ENCODE measurements at regions not wholly inside any gene's neighbourhood (a gene's known extent, or its start where the extent isn't known, plus 50 kb on each side); places are given as distances from the start of the nearest gene placed in this dataset.

GRCh38 chr6:3627956-3628835 is 123.3 kb downstream of the PXDC1 start:
- ATAC-seq (peak; percentile 78), DNase-seq (peak; percentile 50)
- CTCF ChIA-PET = interaction anchor here (1.0 kb wide), 1 partner anchor 115 kb away, joined by 3 read pairs; no protein-coding TSS in a partner anchor
- intact Hi-C loops (cut with micrococcal nuclease) = no loop called here
- Mint-ChIP-seq H3K4me1 (ENCODE audit: low read depth) (peaks cover 28% of the 10 kb centered on the region), H3K27me3 (peaks cover 9% of the 10 kb centered on the region), H3K27ac (no peak overlapping the region), H3K9me3 (no peaks in the 10 kb centered on the region), H3K4me3 (no peak overlapping the region), H3K36me3 (ENCODE audit: low read depth) (no peaks in the 10 kb centered on the region)
- TF ChIP-seq CTCF (IDR thresholded peaks at IDR 0.05) = no peak
- POLR2A ChIA-PET = no interaction called here

- no peak overlapping the region for H3K4me3 Mint-ChIP-seq
- H3K9me3 Mint-ChIP-seq = no peaks in the 10 kb centered on the region
- POLR2A ChIA-PET = no interaction called here
- CTCF ChIA-PET = interaction anchor here (1.0 kb wide), 1 partner anchor 115 kb away, joined by 3 read pairs; no protein-coding TSS in a partner anchor
- intact Hi-C loops (cut with micrococcal nuclease) = no loop called here
- no peak for ATAC-seq
- no peak for TF ChIP-seq CTCF (IDR thresholded peaks at IDR 0.05)
- peaks cover 28% of the 10 kb centered on the region for H3K4me1 Mint-ChIP-seq (ENCODE audit: low read depth)
- H3K27me3 Mint-ChIP-seq = peaks cover 10% of the 10 kb centered on the region
- H3K36me3 Mint-ChIP-seq (ENCODE audit: low read depth) = no peaks in the 10 kb centered on the region
- H3K27ac Mint-ChIP-seq = no peak overlapping the region
- no peak for DNase-seq
Measured at GRCh38 chr6:3627501-3627900, 124.0 kb downstream of the PXDC1 start.

DNA sequence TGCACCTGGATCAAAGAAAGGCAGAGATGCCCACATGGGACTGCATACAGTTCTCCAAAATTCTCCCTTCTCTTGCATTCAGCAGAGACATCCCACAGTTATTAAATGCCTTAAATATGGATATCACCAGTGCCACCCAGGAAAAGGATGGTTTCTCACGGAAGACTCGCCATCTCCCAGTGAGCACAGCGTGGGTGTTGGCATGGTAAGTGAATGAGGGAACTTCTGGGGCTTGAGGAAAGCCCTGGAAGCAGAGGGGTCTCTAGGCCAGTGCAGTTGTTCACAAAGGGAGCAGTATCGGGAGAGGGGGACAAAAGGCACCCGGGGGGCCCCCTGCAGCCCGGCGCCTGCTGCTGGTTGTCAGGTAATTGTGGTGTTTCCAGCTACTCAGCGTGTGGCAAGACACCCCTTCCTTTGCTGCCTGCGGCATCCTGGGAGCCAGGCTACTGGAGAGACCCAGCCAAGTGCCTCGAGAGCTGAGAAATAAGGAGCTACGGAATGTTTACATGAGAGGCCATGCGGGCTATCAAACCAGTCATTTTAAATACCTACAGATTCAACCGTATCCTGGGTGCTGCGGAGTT is 125.4 kb downstream of the PXDC1 start:
- intact Hi-C loops (cut with micrococcal nuclease) = no loop called here
- Mint-ChIP-seq H3K9me3 (no peaks in the 10 kb centered on the region), H3K4me1 (ENCODE audit: low read depth) (peaks cover 28% of the 10 kb centered on the region), H3K27ac (no peak overlapping the region), H3K4me3 (no peak overlapping the region), H3K27me3 (peaks cover 14% of the 10 kb centered on the region), H3K36me3 (ENCODE audit: low read depth) (no peaks in the 10 kb centered on the region)
- no peak for TF ChIP-seq CTCF (IDR thresholded peaks at IDR 0.05)
- POLR2A ChIA-PET = no interaction called here
- CTCF ChIA-PET = no interaction called here
- no peak for DNase-seq
- no peak for ATAC-seq

GRCh38 chr6:3625149-3625979 is 126.1 kb downstream of the PXDC1 start:
- ATAC-seq = no peak
- DNase-seq = no peak
- Mint-ChIP-seq H3K9me3 (no peaks in the 10 kb centered on the region), H3K27me3 (peaks cover 14% of the 10 kb centered on the region), H3K27ac (no peak overlapping the region), H3K4me3 (no peak overlapping the region), H3K4me1 (ENCODE audit: low read depth) (peaks cover 28% of the 10 kb centered on the region), H3K36me3 (ENCODE audit: low read depth) (no peaks in the 10 kb centered on the region)
- intact Hi-C loops (cut with micrococcal nuclease) = no loop called here
- CTCF ChIA-PET = interaction anchor here (1.3 kb wide), 1 partner anchor 107 kb away, joined by 4 read pairs; no protein-coding TSS in a partner anchor
- TF ChIP-seq CTCF (IDR thresholded peaks at IDR 0.05) = no peak
- POLR2A ChIA-PET = no interaction called here

Data from activated CD8-positive, alpha-beta T cell treated with anti-CD3 and anti-CD28 coated beads for 36 hours (primary cell).